ENCODE measurements at regions not wholly inside any gene's neighbourhood (a gene's known extent, or its start where the extent isn't known, plus 50 kb on each side); places are given as distances from the start of the nearest gene placed in this dataset.

DNA sequence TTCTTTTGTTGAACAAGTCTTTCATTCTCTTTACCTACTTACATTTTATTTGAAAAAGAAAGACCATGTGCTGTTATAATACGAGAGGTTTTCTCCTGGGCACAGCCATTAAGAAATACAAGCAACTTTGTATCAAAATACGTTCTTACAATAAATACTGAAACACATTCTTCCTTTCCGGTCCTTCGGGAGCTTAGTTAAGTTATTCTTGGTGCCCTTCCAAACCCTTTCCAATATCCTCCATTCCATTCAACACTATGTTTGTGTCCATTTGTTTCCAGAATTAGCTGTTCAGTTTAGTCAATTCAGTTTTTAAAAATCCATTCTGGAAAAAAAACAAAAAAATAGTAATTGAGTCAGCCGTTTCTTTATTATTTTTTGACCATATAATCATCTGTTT, 746.8 kb upstream of the SLC10A2 start:
- no peak overlapping the region for H3K4me3 ChIP-seq
- no peak overlapping the region for H3K27ac ChIP-seq

DNA sequence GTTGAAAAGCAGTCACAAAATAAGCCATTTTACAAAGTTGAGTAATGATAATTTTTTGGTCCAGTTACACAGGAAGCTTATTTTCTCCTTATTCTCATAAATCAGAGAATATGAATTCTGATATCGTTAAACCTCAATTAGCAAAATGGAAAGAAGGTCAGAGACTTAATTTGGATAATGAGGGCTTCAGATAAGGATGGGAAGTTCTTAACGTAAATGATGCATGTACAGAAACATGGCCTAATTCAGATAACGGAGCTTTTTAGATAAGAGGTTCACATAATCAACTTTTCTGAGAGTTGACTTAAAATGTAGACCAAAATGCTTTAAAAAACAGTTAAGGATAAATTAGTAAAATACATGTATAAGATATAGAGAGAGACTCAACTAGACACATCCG, 746.3 kb upstream of the SLC10A2 start:
- Histone ChIP-seq H3K4me3 (no peak overlapping the region), H3K27ac (no peak overlapping the region)

DNA sequence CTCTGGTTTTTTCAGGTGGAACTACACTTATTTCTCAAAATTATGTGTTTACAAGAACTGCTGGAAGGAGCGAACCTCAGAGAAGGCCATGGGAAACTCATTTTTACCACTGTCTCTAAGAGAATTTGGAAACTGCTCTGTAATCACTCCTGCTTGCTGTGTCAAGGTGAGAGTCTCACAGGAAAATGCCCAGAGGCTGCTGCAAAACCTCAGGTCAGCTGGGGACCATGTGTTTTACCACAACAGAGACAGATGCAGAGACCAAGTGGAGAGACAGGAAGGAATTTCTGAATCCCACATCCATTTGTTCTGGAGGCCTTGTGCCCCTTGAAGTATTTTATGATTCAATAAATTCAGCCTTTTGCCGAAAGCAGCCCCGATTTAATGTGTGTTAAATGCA, 743.8 kb upstream of the SLC10A2 start:
- no peak overlapping the region for H3K27ac ChIP-seq
- H3K4me3 ChIP-seq = no peak overlapping the region

DNA sequence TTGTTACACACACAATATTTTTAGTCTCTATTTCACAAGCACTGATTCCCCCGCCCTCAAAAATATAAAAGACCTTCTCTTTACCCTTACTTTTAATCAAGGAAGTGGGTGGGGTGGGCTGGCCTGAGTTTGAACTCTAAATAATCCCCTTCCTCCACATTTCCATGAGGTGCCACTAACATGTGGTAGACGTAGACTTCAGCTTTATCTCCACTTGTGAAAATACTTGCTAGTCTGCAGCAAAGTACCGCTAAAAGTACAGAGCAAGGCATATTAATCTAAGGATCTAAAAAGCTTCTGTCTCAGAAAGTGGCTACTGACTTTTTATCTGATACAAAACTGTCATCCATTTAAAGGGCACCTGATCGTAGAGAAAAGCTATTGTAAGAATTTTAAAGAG, 739.6 kb upstream of the SLC10A2 start:
- H3K4me3 ChIP-seq = no peak overlapping the region

DNA sequence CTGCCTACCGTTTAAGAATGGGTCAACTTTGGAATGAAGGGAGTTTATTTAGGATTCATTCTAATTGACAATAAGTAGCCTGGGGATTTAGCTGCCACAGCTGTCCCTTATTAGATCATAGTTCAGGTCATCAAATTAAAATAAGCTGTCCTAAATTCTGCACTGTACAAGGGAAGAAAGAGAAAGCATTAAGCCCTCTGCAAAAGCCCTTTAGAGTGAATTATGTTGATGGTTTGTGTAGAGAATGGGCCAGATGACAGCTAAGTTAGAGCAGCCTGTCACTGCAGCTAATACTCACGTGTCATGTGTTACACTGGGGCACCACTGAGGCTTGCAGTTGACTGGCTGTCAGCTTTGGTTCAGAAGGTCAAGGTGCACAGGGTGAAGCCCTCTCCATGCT, 737.1 kb upstream of the SLC10A2 start:
- H3K4me3 ChIP-seq = no peak overlapping the region
- H3K27ac ChIP-seq = no peak overlapping the region

More for the DNA sequence above, 739.6 kb upstream of the SLC10A2 start:
- no peak overlapping the region for H3K27ac ChIP-seq

DNA sequence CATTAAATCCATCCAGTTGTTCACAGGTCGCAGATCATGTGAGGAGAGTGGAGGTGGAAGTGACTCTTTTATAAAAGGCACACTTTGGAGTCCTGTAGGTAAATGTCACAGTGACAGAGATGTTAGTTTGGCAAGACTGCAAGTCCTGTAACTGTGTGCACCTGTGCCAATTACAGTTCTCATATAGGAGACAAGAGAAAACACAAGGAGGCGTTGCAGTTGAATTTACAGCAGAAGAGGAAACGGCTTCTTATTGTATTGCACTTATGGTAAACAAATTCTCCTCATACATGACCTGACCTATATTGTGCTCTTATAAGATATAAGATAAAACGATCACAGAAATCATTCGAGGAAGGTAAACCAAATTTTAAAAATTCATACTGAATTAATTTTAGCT, 732.8 kb upstream of the SLC10A2 start:
- Histone ChIP-seq H3K4me3 (no peak overlapping the region), H3K27ac (no peak overlapping the region)

DNA sequence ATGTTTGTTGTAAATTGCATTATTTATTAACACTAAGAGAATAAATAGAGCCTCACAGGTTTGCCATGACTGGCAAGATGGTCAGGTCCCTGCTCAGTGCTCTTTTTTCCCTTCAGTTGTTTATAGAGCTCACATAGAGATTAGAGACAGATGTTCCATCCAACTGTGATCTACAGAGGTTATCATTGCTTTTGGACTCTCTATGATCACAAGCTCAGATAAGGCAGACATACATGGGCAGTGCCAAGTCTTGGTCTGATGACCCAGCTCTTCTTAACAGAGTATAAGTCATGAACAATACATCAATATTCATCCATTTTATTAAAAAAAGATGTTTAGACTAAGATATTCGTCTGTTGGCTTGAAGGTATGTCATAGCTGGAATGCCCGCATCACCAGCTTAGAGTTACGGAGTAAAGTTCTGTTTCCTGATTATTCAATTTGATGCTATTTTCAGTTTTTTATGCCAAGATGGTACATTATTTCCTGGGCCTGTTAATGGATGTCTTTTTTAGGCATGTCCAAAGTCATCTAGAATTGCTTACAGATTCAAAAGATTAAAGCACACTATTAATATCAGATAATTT, 729.8 kb upstream of the SLC10A2 start:
- H3K4me3 ChIP-seq = no peak overlapping the region
- H3K27ac ChIP-seq = no peak overlapping the region

DNA sequence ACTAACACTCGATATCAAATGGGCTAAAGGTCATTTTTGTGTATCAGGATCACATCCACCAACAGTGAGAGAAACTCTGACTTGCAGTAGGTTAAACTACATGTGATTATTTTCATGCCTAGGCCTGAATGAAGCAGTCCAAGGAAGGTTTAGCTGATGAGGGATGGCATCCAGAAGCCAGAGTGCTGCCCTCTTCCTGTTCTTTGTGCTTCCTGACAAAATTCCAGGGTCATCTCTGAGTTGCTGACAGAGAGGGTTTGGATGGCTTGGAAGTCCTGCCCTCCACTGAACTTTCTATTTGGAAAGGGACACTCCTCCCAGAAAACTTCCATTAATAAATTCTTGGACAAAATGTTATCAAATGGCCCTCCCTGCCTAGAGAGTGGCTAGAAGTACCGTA, 728.3 kb upstream of the SLC10A2 start:
- no peak overlapping the region for H3K27ac ChIP-seq
- H3K4me3 ChIP-seq = no peak overlapping the region

DNA sequence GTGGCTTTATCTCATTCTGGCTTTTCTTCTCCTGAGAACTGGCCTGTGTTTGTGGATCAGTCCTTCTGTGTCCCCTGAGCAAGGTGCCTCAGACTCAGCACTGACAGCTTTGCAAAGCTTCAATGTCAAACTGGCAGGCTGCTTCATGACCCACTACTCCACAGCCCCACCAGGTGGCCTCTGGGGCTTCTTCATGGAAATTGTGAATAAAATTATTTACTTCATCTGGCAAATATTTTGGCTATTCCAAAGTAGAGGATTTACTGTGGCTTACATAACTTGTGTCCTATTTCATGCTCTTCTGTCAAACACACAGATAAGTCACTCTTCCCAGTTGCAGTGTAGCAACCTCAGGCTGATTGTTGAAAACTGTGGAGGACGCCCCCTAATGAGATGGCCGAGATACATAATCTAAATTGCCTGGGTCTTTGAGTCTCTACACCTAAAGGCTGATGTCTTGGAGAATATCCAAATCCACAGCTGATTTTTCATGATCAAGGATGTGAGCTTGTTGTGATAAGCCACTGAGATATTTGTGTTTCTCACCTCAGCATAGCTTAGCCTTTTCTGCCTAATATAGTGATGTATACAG, 721.9 kb upstream of the SLC10A2 start:
- H3K27ac ChIP-seq = no peak overlapping the region
- H3K4me3 ChIP-seq = no peak overlapping the region

DNA sequence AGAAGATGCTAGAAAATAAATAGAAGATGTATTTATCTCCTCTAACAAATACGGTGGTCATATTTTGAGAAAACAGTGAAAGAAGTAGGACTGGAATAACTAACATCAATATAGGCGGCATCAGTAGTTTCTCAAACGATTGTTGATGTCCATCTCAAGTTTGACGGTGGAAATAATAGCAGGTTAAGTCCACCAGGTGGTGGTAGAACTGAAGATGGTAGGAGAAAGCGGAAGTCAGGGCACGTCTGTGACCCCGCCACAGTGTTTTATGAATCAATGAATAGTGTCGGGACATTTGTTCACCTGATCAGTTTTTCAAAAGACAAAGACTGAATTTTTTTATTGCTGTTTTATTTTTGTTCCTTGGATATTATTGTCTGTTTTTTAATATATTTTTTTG, 706.4 kb upstream of the SLC10A2 start:
- Histone ChIP-seq H3K4me3 (no peak overlapping the region), H3K27ac (no peak overlapping the region)

DNA sequence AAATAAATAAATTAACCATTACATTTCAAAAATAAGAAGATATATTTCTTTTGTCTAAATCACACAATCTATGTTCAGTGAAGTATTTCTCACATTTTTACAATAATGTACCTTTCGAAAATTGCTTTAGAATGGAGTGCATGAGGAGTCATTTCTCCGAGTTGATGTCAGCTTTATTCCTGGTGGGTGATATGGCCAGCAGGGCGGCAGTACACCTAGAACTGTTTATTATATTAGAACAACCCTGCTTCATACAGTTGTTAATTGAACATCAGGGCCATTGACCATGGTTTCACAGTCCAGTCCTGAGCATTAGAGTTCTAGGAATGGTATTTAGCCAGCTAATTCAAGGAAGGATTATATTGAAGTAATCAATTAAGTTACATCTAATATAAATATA, 696.3 kb upstream of the SLC10A2 start:
- H3K4me3 ChIP-seq = no peak overlapping the region

DNA sequence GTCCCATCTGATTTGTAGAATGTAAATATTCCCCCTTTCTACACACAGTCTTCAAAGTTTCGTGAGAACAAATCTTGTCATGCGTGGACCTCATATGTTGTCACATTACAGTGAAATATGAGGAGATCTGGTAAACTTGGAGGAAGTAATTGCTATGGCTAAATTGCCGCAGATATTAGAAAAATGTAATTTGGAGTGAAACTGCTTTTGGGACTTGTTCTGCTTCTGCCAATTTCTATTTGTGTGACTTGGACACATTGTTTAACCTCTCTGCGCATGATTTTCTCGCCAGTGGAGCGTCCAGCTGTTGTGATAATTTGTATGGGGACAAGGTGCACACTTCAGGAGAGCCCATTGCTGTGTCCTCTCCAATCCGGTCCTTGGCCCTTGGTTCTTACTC, 693.1 kb upstream of the SLC10A2 start:
- Histone ChIP-seq H3K4me3 (no peak overlapping the region), H3K27ac (no peak overlapping the region)

More for the DNA sequence above, 696.3 kb upstream of the SLC10A2 start:
- no peak overlapping the region for H3K27ac ChIP-seq

DNA sequence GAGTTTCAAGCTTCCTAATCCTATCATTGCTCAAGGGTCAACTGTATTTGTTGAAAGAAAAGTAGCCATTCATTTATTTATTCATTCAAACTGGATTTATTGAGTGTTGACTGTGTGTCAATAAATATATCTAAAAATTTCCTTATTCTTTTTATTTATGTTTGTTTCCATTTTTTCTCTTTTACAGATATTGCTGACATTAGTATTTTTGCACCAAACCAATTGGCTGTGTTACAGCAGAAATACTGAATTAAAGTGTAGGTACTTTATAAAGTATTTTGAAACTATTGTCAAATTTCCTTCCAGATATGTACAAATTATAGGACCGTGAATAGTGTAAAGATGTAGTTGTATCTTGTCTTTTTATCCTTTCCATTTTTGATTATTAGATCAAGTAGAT, 692.0 kb upstream of the SLC10A2 start:
- Histone ChIP-seq H3K4me3 (no peak overlapping the region), H3K27ac (no peak overlapping the region)

DNA sequence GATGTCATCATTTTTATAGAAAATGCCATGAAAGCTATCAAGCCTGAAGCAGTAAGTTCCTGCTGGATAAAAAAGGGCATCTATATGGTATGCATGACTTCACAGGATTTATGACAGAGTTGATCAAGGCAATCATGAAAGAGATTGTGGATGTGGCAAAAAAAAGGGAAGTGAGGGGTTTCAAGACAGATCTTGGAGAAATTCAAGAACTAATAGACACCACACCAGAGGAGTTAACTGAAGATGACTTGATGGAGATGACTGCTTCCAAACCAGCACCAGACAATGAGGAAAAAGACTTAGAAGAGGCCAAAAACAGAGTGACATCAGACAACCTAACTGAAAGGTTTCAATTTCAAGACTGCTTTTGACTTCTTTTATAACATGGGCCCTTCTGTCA, 691.1 kb upstream of the SLC10A2 start:
- H3K4me3 ChIP-seq = no peak overlapping the region
- no peak overlapping the region for H3K27ac ChIP-seq

DNA sequence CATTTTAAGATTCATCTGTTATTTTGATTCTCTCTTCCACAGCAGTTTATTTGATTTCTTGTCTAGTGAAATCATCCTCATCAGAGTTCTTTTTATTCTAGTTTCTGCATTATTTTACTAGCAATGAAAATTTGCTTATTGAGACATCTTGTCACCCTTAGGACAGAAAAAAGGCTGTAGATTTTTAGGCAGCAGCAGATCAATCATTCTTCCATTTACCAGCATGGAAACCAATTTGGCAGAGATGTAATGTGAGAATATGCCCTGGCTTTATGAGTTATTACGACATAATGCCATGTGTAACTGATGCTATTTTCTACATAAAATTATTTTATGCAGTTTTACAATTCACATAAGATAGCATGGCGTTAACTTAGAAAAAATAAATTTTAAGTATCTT, 688.6 kb upstream of the SLC10A2 start:
- Histone ChIP-seq H3K4me3 (no peak overlapping the region), H3K27ac (no peak overlapping the region)

DNA sequence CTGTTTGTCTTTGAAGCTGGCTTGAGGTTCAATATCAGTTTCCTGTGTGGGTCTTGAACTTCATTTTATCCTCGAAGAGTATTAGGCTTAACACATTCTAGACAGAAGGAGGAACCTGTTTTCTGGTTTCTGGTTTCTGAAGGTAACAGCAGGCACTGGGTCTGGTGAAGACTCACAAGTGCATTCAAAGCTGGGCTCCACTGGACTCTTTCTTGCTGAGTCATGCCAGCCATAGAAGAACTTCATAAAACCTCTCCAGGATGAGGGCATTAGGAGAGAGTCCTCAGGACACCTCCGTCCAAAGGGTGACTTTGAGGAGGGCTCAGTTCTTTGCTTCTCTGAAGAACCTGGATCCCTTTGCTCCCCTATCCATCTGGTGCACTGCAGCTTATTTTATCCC, 668.6 kb upstream of the SLC10A2 start:
- H3K27ac ChIP-seq = no peak overlapping the region
- no peak overlapping the region for H3K4me3 ChIP-seq

DNA sequence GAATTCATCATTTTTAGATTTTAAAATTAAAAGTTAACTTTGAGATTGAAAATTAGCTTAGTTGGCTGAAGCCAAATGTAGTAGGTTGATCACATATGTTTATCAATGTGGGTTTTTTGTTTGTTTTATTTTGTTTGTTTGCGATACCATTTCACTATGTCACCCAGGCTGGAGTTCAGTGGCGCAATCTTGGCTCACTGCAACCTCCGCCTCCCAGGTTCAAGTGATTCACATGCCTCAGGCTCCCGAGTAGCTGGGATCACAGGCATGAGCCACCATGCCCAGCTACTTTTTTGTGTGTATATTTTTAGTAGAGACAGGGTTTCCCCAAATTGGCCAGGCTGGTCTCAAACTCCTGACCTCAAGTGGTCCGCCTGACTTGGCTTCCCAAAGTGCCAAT, 665.7 kb upstream of the SLC10A2 start:
- no peak overlapping the region for H3K27ac ChIP-seq
- no peak overlapping the region for H3K4me3 ChIP-seq

DNA sequence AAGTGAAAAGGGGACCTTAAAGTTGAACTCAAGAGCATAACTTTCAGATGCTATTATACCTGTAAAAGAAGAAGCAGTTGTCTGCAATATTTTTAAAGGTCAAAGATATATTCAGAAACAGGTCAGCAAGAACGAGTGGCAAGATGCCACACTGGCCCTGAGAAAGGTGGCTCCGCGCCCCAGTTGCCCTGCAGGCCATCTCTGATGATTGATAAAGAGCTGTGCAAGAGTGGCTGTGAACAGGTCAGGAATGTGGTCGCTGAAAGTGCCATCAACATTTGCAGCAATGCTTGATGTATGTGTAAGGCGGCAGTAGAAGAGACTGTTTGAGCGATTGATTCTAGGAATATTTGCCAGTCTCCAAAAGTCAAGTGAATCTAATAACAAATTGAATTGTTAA, 664.2 kb upstream of the SLC10A2 start:
- Histone ChIP-seq H3K4me3 (no peak overlapping the region), H3K27ac (no peak overlapping the region)

DNA sequence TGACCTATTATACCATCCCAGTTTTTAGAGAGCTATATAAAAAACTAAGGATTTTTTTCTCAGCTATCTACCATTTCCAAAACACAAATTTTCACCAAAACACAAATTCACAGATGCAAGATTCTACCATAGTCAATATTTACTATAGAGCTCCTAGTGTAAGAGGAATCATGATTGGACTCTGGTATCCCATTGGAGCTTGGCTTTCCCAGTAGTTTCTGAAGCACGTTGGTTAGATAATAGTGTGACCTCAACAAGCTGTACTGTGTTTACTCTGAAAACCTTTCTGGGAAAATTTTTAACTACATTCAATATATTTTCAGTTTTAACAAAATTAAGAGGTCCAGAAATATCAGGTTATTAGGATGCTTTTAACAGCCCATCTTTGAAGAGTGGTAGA, 660.6 kb upstream of the SLC10A2 start:
- Histone ChIP-seq H3K27ac (no peak overlapping the region), H3K4me3 (no peak overlapping the region)

DNA sequence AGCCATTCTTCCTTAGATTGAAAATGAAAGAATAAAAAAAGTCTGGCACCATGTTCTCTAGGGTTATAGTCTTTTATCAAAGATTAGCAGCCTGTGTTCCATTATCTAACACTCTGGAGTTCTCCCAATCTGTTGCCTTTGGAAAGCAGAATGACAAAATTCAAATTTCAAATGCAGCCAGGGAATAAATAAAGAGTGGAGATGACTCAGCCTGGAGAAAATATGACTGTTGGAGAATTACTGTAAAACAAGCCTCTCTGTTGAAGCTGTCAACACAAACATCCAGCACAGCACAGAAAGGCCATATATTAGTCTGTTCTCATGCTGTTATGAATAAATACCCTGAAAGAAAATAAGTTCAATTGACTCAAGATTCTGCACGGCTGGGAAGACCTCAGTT, 650.5 kb upstream of the SLC10A2 start:
- Histone ChIP-seq H3K27ac (no peak overlapping the region), H3K4me3 (no peak overlapping the region)

DNA sequence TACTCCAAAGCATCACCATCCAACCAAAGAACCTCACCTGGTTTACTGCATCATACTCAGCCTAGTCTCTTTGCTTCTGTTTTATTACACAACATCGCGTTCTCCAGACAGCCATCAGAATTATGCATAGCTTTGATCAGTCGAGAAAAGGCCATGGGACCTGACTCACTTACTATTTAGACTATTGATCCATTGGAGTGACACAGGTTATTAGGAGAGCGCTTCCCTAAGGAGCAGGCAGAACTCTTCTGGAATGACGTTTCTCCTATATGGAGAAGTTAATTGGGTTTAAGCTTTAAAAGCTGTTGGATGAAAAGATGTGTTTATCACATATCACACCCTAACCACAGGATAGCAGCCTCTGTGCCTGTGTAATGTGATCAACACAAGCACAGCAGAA, 649.1 kb upstream of the SLC10A2 start:
- Histone ChIP-seq H3K27ac (no peak overlapping the region), H3K4me3 (no peak overlapping the region)

DNA sequence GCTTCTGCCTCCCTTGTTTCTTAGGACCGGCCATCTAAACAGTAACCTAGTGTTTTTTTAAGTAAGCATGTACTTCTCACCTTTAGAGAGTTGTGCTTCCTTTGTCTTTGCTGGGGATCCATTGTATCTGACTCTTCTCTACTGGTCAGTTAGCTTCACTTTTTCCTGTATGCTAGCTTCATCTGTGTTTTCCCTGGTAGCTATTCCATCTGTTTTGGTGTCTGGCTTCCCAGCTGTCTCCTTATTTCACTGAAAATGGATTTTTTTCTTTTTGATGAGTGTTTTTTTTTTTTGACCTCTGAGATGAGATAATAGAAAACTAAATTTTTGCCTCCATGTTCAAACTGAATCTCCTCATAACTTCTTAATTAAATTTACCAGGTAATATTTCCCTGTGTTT, 637.0 kb upstream of the SLC10A2 start:
- Histone ChIP-seq H3K4me3 (no peak overlapping the region), H3K27ac (no peak overlapping the region)
